ENCODE measurements at regions not wholly inside any gene's neighbourhood (a gene's known extent, or its start where the extent isn't known, plus 50 kb on each side); places are given as distances from the start of the nearest gene placed in this dataset.

GRCh38 chr17:71251276-71251675, 869.5 kb upstream of the SOX9 start:
- no peak for TF ChIP-seq POLR2A (IDR thresholded peaks at IDR 0.05)
- TF ChIP-seq, protein P1, sequence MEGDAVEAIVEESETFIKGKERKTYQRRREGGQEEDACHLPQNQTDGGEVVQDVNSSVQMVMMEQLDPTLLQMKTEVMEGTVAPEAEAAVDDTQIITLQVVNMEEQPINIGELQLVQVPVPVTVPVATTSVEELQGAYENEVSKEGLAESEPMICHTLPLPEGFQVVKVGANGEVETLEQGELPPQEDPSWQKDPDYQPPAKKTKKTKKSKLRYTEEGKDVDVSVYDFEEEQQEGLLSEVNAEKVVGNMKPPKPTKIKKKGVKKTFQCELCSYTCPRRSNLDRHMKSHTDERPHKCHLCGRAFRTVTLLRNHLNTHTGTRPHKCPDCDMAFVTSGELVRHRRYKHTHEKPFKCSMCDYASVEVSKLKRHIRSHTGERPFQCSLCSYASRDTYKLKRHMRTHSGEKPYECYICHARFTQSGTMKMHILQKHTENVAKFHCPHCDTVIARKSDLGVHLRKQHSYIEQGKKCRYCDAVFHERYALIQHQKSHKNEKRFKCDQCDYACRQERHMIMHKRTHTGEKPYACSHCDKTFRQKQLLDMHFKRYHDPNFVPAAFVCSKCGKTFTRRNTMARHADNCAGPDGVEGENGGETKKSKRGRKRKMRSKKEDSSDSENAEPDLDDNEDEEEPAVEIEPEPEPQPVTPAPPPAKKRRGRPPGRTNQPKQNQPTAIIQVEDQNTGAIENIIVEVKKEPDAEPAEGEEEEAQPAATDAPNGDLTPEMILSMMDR (IDR thresholded peaks at IDR 0.05), result no peak

Data from uterus (tissue), 2 donors.